Uterus (tissue), 3 donors: ENCODE measurements at regions not wholly inside any gene's neighbourhood (a gene's known extent, or its start where the extent isn't known, plus 50 kb on each side); places are given as distances from the start of the nearest gene placed in this dataset.

Experiments used
- DNase-seq, 2 donors: peaks; one replicate each; pipeline ENCODE4 v3.0.0-alpha.2; 2019 to 2020
- H3K27ac ChIP-seq, 2 donors: fragments of 200-600 bp; sonication (generic); 1 replicate in 1 of 2; 2 replicates in 1 of 2; pipeline ENCODE4 v1.5.1; 2016 to 2018
- H3K27me3 ChIP-seq, 2 donors: fragments of 200-600 bp; sonication (generic); one replicate each; pipeline ENCODE4 v1.5.1; 2018 to 2019; ENCODE audit warnings: control low read depth in 1 of 2
- H3K36me3 ChIP-seq, 2 donors: fragments of 200-600 bp; sonication (generic); one replicate each; pipeline ENCODE4 v1.5.1; 2019; ENCODE audit warnings: control low read depth in 1 of 2
- H3K4me1 ChIP-seq, 2 donors: fragments of 200-600 bp; sonication (generic); one replicate each; pipeline ENCODE4 v1.5.1; 2018 to 2019; ENCODE audit warnings: control low read depth in 1 of 2
- H3K4me3 ChIP-seq, 2 donors: fragments of 200-600 bp; sonication (generic); 1 replicate in 1 of 2; 2 replicates in 1 of 2; pipeline ENCODE4 v1.5.1; 2018 to 2019; ENCODE audit warnings: mild to moderate bottlenecking in 1 of 2
- H3K9me3 ChIP-seq, 2 donors: fragments of 200-600 bp; sonication (generic); one replicate each; pipeline ENCODE4 v1.5.1; 2019; ENCODE audit warnings: control low read depth in 1 of 2
- CTCF ChIP-seq, 4 experiments: fragments of 200-600 bp in 2 of 4; fragments of 450-650 bp in 2 of 4; sonication (generic) in 2 of 4; IDR thresholded peaks; one replicate each; pipeline ENCODE4 v1.5.1; 2016 to 2019; ENCODE audit warnings: antibody characterized with exemption in 4 of 4, mild to moderate bottlenecking in 2 of 4, moderate library complexity in 1 of 4
- POLR2A ChIP-seq, 2 donors: fragments of 450-650 bp; IDR thresholded peaks; one replicate each; pipeline ENCODE4 v1.6.1; 2016; ENCODE audit warnings: antibody characterized with exemption in 2 of 2, mild to moderate bottlenecking in 1 of 2, moderate library complexity in 1 of 2
- intact Hi-C: fragments of 100-400 bp; cut with DNase I; formaldehyde crosslinking; loops from one replicate; pipeline ENCODE4 v1.15.1; 2023; ENCODE audit warnings: low total_unique reads
- donor health status: DM: yes; HTN: yes; CAD: no.

DNA sequence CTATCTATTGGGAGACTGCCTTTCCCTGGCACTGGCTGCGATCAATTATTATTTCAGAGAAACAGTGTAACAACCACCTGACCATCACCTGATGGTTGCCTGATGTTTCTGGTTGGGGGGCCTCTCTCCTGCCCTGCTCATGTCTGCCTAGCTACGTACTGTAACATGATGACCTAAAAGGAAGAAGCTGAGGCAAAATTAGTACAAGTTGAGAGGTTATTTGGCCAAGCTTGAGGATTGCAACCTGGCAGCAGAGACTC is 58.3 kb downstream of the OLFML3 start:
- no peaks in the 10 kb centered on the region for H3K4me1 ChIP-seq
- no peaks in the 10 kb centered on the region for H3K27me3 ChIP-seq
- no peak overlapping the region for H3K27ac ChIP-seq
- intact Hi-C loops, result no loop called here
- no peak for DNase-seq
- H3K4me3 ChIP-seq, result no peak overlapping the region
- TF ChIP-seq CTCF (IDR thresholded peaks at IDR 0.05), result no peak
- TF ChIP-seq POLR2A (IDR thresholded peaks at IDR 0.05), result no peak
- H3K9me3 ChIP-seq, result no peaks in the 10 kb centered on the region
- no peaks in the 10 kb centered on the region for H3K36me3 ChIP-seq

DNA sequence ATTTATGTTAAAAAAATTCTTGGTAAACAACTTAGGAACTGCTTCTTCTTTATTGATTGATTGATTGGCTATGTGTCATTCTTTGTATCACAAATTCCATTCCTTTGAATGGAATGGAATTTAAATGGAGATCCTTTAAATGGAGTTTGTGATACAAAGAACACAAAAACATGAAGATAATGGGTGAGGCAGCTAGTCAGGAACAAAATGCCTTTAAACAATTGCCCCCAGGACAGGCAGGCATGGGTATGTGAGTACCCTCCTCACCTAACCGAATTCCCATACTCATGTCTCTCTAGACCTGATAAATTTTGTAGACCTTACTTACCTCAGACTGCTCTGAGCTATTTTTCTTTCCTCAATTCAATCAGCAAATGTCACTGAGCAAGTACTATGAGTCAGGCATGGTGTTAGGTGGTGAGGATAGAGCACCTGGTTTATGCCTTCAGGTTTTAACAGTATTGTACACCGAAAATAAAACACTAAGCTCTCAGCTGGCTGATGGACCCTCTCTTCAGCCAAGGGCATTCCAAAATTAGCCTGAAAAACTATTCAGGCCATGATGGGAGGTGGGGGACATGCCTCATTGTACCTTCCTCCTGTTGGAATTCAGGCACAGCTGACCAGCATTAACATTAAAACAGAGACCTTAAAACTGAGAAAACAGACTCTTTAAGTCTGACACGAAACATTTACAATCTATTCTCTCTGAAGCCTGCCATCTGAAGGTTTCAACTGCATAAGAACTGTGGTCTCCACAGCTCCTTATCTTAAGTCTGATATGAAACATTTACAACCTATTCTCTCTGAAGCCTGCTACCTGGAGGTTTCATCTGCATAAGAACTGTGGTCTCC is 58.9 kb downstream of the OLFML3 start:
- Histone ChIP-seq H3K4me3 (no peak overlapping the region), H3K36me3 (no peaks in the 10 kb centered on the region), H3K4me1 (no peaks in the 10 kb centered on the region), H3K27ac (no peak overlapping the region), H3K9me3 (no peaks in the 10 kb centered on the region), H3K27me3 (no peaks in the 10 kb centered on the region)
- intact Hi-C loops, result no loop called here
- DNase-seq, result no peak
- no peak for TF ChIP-seq CTCF (IDR thresholded peaks at IDR 0.05)
- TF ChIP-seq POLR2A (IDR thresholded peaks at IDR 0.05), result no peak
